Suprapubic skin (tissue), 4 donors: ENCODE measurements at regions not wholly inside any gene's neighbourhood (a gene's known extent, or its start where the extent isn't known, plus 50 kb on each side); places are given as distances from the start of the nearest gene placed in this dataset.

Experiments used
- POLR2A ChIP-seq, 2 donors: fragments of 450-650 bp; IDR thresholded peaks; one replicate each; pipeline ENCODE4 v1.6.1; 2017; ENCODE audit warnings: antibody characterized with exemption in 2 of 2, mild to moderate bottlenecking in 2 of 2, moderate library complexity in 2 of 2
- POLR2AphosphoS5 ChIP-seq, 3 donors: sonication (generic); formaldehyde crosslinking; IDR thresholded peaks; one replicate each; pipeline ENCODE4 v1.6.1; 2017; ENCODE audit warnings: antibody characterized with exemption in 3 of 3
- TF ChIP-seq, protein P1 (sequence below), 2 donors: fragments of 200-600 bp in 1 of 2; fragments of 450-650 bp in 1 of 2; sonication (generic) in 1 of 2; IDR thresholded peaks; one replicate each; pipeline ENCODE4 v1.5.1; 2016 to 2019; ENCODE audit warnings: antibody characterized with exemption in 2 of 2, mild to moderate bottlenecking in 1 of 2, moderate library complexity in 1 of 2

DNA sequence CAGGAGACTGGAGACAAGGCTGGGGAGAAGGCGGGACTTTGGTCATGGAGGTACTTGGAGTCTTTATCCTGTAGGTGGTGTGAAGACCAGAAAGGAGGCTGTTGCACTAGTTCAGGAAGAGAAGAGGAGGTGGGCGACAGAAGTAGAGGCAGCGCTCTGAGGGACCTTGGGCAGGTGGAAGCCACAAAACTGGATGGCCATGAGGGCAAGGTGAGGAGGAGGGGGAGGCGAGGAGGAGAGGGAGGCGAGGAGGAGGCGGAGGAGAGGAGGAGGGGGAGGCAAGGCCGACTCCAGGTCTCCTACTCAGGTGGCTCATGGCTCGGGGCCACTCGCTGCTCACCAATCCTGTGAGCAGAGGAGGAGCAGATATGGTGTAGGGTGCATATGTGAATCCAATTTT, 125.6 kb downstream of the RPLP1 start:
- TF ChIP-seq, protein P1, sequence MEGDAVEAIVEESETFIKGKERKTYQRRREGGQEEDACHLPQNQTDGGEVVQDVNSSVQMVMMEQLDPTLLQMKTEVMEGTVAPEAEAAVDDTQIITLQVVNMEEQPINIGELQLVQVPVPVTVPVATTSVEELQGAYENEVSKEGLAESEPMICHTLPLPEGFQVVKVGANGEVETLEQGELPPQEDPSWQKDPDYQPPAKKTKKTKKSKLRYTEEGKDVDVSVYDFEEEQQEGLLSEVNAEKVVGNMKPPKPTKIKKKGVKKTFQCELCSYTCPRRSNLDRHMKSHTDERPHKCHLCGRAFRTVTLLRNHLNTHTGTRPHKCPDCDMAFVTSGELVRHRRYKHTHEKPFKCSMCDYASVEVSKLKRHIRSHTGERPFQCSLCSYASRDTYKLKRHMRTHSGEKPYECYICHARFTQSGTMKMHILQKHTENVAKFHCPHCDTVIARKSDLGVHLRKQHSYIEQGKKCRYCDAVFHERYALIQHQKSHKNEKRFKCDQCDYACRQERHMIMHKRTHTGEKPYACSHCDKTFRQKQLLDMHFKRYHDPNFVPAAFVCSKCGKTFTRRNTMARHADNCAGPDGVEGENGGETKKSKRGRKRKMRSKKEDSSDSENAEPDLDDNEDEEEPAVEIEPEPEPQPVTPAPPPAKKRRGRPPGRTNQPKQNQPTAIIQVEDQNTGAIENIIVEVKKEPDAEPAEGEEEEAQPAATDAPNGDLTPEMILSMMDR (IDR thresholded peaks at IDR 0.05), result no peak
- no peak for TF ChIP-seq POLR2AphosphoS5 (IDR thresholded peaks at IDR 0.05)
- no peak for TF ChIP-seq POLR2A (IDR thresholded peaks at IDR 0.05)
